OCI-LY1 (cell line): ENCODE measurements at regions not wholly inside any gene's neighbourhood (a gene's known extent, or its start where the extent isn't known, plus 50 kb on each side); places are given as distances from the start of the nearest gene placed in this dataset.

Source experiments
- CTCF ChIP-seq: fragments of 200-600 bp; sonication (generic), shearing (Covaris generic); IDR thresholded peaks from 2 replicates; pipeline ENCODE4 v1.5.1; 2017; ENCODE audit warnings: mild to moderate bottlenecking, antibody characterized with exemption, low read length, moderate library complexity, mixed read lengths
- EZH2 ChIP-seq: fragments of 200-600 bp; sonication (generic), shearing (Covaris generic); IDR thresholded peaks from 2 replicates; pipeline ENCODE4 v1.8.0; 2017; ENCODE audit warnings: borderline replicate concordance, mixed run types, mild to moderate bottlenecking, antibody characterized with exemption, low read length, moderate library complexity, mixed read lengths

GRCh38 chr6:146890172-146890571 is 291.4 kb downstream of the ADGB start:
- TF ChIP-seq CTCF (no peak), EZH2 (no peak)
